ENCODE measurements at regions not wholly inside any gene's neighbourhood (a gene's known extent, or its start where the extent isn't known, plus 50 kb on each side); places are given as distances from the start of the nearest gene placed in this dataset.

- no peak for TF ChIP-seq SP1 (IDR thresholded peaks at IDR 0.05)
- no peak for TF ChIP-seq HDGF (IDR thresholded peaks at IDR 0.05; ENCODE audit: borderline replicate concordance)
- no peak for TF ChIP-seq FOXM1 (IDR thresholded peaks at IDR 0.05; ENCODE audit: borderline replicate concordance)
- no peak for TF ChIP-seq TARDBP (IDR thresholded peaks at IDR 0.05)
- TF ChIP-seq, protein P1, sequence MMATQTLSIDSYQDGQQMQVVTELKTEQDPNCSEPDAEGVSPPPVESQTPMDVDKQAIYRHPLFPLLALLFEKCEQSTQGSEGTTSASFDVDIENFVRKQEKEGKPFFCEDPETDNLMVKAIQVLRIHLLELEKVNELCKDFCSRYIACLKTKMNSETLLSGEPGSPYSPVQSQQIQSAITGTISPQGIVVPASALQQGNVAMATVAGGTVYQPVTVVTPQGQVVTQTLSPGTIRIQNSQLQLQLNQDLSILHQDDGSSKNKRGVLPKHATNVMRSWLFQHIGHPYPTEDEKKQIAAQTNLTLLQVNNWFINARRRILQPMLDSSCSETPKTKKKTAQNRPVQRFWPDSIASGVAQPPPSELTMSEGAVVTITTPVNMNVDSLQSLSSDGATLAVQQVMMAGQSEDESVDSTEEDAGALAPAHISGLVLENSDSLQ (IDR thresholded peaks at IDR 0.05), result no peak
- TF ChIP-seq ELF4 (IDR thresholded peaks at IDR 0.05), result no peak
- TF ChIP-seq BHLHE40 (IDR thresholded peaks at IDR 0.05; ENCODE audit: borderline replicate concordance), result no peak
- no peak for TF ChIP-seq CTBP1 (IDR thresholded peaks at IDR 0.05; ENCODE audit: borderline replicate concordance)
Measured at GRCh38 chr11:28417601-28418323, 309.6 kb downstream of the METTL15 start.
